Astrocyte (in vitro differentiated cells and primary cell): ENCODE measurements at regions not wholly inside any gene's neighbourhood (a gene's known extent, or its start where the extent isn't known, plus 50 kb on each side); places are given as distances from the start of the nearest gene placed in this dataset.

Source experiments
- DNase-seq: peaks from one replicate; pipeline ENCODE4 v3.0.0-alpha.2; 2010; ENCODE audit warnings: low read depth
- FAIRE-seq: peaks from 2 replicates; lab custom pipeline; 2011; peaks lifted over from hg19 to GRCh38; lab: Jason Lieb, UNC
- H2AFZ ChIP-seq: 2 replicates; pipeline ENCODE4 v1.6.0; 2012; ENCODE audit warnings: low read depth, low read length, inconsistent platforms
- H3K27ac ChIP-seq: 2 replicates; pipeline ENCODE4 v1.5.1; 2011; ENCODE audit warnings: low read depth, low read length, inconsistent platforms
- H3K27me3 ChIP-seq: 2 replicates; pipeline ENCODE4 v1.6.0; 2011; ENCODE audit warnings: low read length, inconsistent platforms; ENCODE audit not compliant: insufficient read depth
- H3K36me3 ChIP-seq: 2 replicates; pipeline ENCODE4 v1.5.1; 2011; ENCODE audit warnings: low read length, inconsistent platforms; ENCODE audit not compliant: insufficient read depth
- H3K4me1 ChIP-seq: 2 replicates; pipeline ENCODE4 v1.5.1; 2011; ENCODE audit warnings: low read length, inconsistent platforms; ENCODE audit not compliant: insufficient read depth
- H3K4me2 ChIP-seq: 2 replicates; pipeline ENCODE4 v1.6.0; 2012; ENCODE audit warnings: low read length, inconsistent platforms
- H3K4me3 ChIP-seq: 2 replicates; pipeline ENCODE4 v1.5.1; 2011; ENCODE audit warnings: low read depth, mild to moderate bottlenecking, low read length, inconsistent platforms; ENCODE audit not compliant: insufficient read depth
- H3K79me2 ChIP-seq: 2 replicates; pipeline ENCODE4 v1.6.0; 2012; ENCODE audit warnings: mild to moderate bottlenecking, low read length, inconsistent platforms; ENCODE audit not compliant: insufficient read depth
- H3K9ac ChIP-seq: 2 replicates; pipeline ENCODE4 v1.6.0; 2012; ENCODE audit warnings: mild to moderate bottlenecking, low read length, inconsistent platforms
- H3K9me3 ChIP-seq: 2 replicates; pipeline ENCODE4 v1.5.1; 2012; ENCODE audit warnings: low read depth, mild to moderate bottlenecking, low read length, inconsistent platforms; ENCODE audit not compliant: insufficient read depth
- H4K20me1 ChIP-seq: 2 replicates; pipeline ENCODE4 v1.6.0; 2012; ENCODE audit warnings: low read length, inconsistent platforms; ENCODE audit not compliant: insufficient read depth
- H3K27ac Mint-ChIP-seq: one replicate; pipeline ENCODE4 v1.8.0; 2021; ENCODE audit warnings: mild to moderate bottlenecking, mixed read lengths; ENCODE audit not compliant: unreplicated experiment
- H3K27me3 Mint-ChIP-seq: one replicate; pipeline ENCODE4 v1.8.0; 2021; ENCODE audit warnings: low read depth, mixed read lengths; ENCODE audit not compliant: unreplicated experiment
- H3K36me3 Mint-ChIP-seq: one replicate; pipeline ENCODE4 v1.8.0; 2021; ENCODE audit warnings: low read depth, mixed read lengths; ENCODE audit not compliant: unreplicated experiment
- H3K4me1 Mint-ChIP-seq: one replicate; pipeline ENCODE4 v1.8.0; 2021; ENCODE audit warnings: low read depth, mixed read lengths; ENCODE audit not compliant: unreplicated experiment
- H3K4me3 Mint-ChIP-seq: one replicate; pipeline ENCODE4 v1.8.0; 2021; ENCODE audit warnings: mild to moderate bottlenecking, moderate library complexity, mixed read lengths; ENCODE audit not compliant: unreplicated experiment
- H3K9me3 Mint-ChIP-seq: one replicate; pipeline ENCODE4 v1.8.0; 2021; ENCODE audit warnings: mild to moderate bottlenecking, mixed read lengths; ENCODE audit not compliant: unreplicated experiment
- EZH2 ChIP-seq: IDR thresholded peaks from 2 replicates; pipeline ENCODE4 v1.6.1; 2012; ENCODE audit warnings: mild to moderate bottlenecking, low read length, inconsistent platforms; ENCODE audit not compliant: insufficient read depth
- TF ChIP-seq, protein P1 (sequence below): IDR thresholded peaks from 2 replicates; pipeline ENCODE4 v1.5.1; 2011; ENCODE audit warnings: low read depth, mild to moderate bottlenecking, inconsistent platforms, low read length, moderate library complexity; ENCODE audit not compliant: insufficient read depth

- no peak overlapping the region for H3K4me3 Mint-ChIP-seq
- H3K36me3 Mint-ChIP-seq, result no peaks in the 10 kb centered on the region
- peaks cover 3% of the 10 kb centered on the region for H3K9me3 Mint-ChIP-seq
Measured at GRCh38 chr4:155037031-155037430, 171.4 kb upstream of the NPY2R start.

DNA sequence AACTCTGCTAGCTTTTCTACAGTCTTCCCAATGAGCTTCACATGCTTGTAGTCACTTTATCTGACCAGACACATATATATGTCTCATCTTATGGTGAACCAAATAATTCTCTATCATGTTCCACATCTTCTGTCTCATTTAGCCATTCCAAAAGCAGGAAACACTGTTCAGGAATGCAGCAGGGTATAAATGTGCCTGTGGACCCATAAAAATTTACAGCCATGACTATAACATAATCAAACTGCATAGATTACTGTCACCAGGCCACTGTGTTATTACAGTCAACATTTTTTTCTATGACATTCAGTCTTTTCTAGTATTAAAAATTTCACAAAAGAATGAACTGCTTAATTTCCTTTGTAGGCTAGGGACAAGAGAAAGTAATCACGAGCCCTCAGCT is 170.0 kb upstream of the NPY2R start:
- Histone ChIP-seq H3K27me3 (no peaks in the 10 kb centered on the region), H3K9me3 (no peaks in the 10 kb centered on the region), H3K4me3 (no peak overlapping the region), H3K36me3 (no peaks in the 10 kb centered on the region), H3K27ac (no peak overlapping the region), H4K20me1 (no peaks in the 10 kb centered on the region), H3K4me2 (no peak overlapping the region), H3K4me1 (no peaks in the 10 kb centered on the region), H3K79me2 (no peaks in the 10 kb centered on the region), H3K9ac (no peak overlapping the region), H2AFZ (no peak overlapping the region)
- FAIRE-seq, result no peak
- H3K4me1 Mint-ChIP-seq, result no peaks in the 10 kb centered on the region
- H3K36me3 Mint-ChIP-seq, result no peaks in the 10 kb centered on the region
- peaks cover 3% of the 10 kb centered on the region for H3K9me3 Mint-ChIP-seq
- H3K4me3 Mint-ChIP-seq, result no peak overlapping the region
- no peaks in the 10 kb centered on the region for H3K27me3 Mint-ChIP-seq
- DNase-seq, result no peak
- H3K27ac Mint-ChIP-seq, result no peak overlapping the region
- TF ChIP-seq EZH2, result no peak

More at GRCh38 chr4:155037031-155037430, 171.4 kb upstream of the NPY2R start:
- no peaks in the 10 kb centered on the region for H3K9me3 ChIP-seq
- TF ChIP-seq EZH2, result no peak
- TF ChIP-seq, protein P1, sequence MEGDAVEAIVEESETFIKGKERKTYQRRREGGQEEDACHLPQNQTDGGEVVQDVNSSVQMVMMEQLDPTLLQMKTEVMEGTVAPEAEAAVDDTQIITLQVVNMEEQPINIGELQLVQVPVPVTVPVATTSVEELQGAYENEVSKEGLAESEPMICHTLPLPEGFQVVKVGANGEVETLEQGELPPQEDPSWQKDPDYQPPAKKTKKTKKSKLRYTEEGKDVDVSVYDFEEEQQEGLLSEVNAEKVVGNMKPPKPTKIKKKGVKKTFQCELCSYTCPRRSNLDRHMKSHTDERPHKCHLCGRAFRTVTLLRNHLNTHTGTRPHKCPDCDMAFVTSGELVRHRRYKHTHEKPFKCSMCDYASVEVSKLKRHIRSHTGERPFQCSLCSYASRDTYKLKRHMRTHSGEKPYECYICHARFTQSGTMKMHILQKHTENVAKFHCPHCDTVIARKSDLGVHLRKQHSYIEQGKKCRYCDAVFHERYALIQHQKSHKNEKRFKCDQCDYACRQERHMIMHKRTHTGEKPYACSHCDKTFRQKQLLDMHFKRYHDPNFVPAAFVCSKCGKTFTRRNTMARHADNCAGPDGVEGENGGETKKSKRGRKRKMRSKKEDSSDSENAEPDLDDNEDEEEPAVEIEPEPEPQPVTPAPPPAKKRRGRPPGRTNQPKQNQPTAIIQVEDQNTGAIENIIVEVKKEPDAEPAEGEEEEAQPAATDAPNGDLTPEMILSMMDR, result no peak
- no peak overlapping the region for H3K9ac ChIP-seq
- H3K27ac Mint-ChIP-seq, result no peak overlapping the region
- H3K27me3 ChIP-seq, result no peaks in the 10 kb centered on the region
- FAIRE-seq (no peak), DNase-seq (no peak)
- no peak overlapping the region for H3K4me3 ChIP-seq
- H4K20me1 ChIP-seq, result no peaks in the 10 kb centered on the region
- H3K4me2 ChIP-seq, result no peak overlapping the region
- H3K27ac ChIP-seq, result no peak overlapping the region
- H3K4me1 ChIP-seq, result no peaks in the 10 kb centered on the region
- no peaks in the 10 kb centered on the region for H3K79me2 ChIP-seq
- no peaks in the 10 kb centered on the region for H3K27me3 Mint-ChIP-seq
- H2AFZ ChIP-seq, result no peak overlapping the region
- no peaks in the 10 kb centered on the region for H3K36me3 ChIP-seq
- no peaks in the 10 kb centered on the region for H3K4me1 Mint-ChIP-seq

- no peak overlapping the region for H3K4me3 Mint-ChIP-seq
Measured at GRCh38 chr4:155039162-155039561, 169.3 kb upstream of the NPY2R start.

More at GRCh38 chr4:155039162-155039561, 169.3 kb upstream of the NPY2R start:
- H3K4me2 ChIP-seq, result no peak overlapping the region
- no peak overlapping the region for H3K27ac Mint-ChIP-seq
- no peaks in the 10 kb centered on the region for H3K4me1 Mint-ChIP-seq
- H3K4me3 ChIP-seq, result no peak overlapping the region
- no peaks in the 10 kb centered on the region for H3K36me3 Mint-ChIP-seq
- no peaks in the 10 kb centered on the region for H3K79me2 ChIP-seq
- H3K9me3 Mint-ChIP-seq, result peaks cover 3% of the 10 kb centered on the region
- H2AFZ ChIP-seq, result no peak overlapping the region
- no peak for TF ChIP-seq EZH2
- TF ChIP-seq, protein P1, result no peak
- no peak overlapping the region for H3K27ac ChIP-seq
- no peaks in the 10 kb centered on the region for H4K20me1 ChIP-seq
- H3K27me3 ChIP-seq, result no peaks in the 10 kb centered on the region
- no peak for DNase-seq
- no peak overlapping the region for H3K9ac ChIP-seq
- no peaks in the 10 kb centered on the region for H3K36me3 ChIP-seq
- H3K4me1 ChIP-seq, result no peaks in the 10 kb centered on the region
- no peaks in the 10 kb centered on the region for H3K27me3 Mint-ChIP-seq
- no peak for FAIRE-seq
- H3K9me3 ChIP-seq, result no peaks in the 10 kb centered on the region
